Endothelial cell of umbilical vein (primary cell): ENCODE measurements at regions not wholly inside any gene's neighbourhood (a gene's known extent, or its start where the extent isn't known, plus 50 kb on each side); places are given as distances from the start of the nearest gene placed in this dataset.

ENCODE experiments used
- BruUV-seq: library from RNA; stranded (reverse); fragments of 400-500 nt; replicated peaks from 2 replicates; lab custom pipeline; 2021; lab: Mats Ljungman, UMichigan
- CTCF ChIA-PET: fragments of 300-600, 350-600 bp; sonication (Branson Sonifier 250); formaldehyde crosslinking; loops from one replicate; lab custom pipeline; 2021; ENCODE audit warnings: antibody characterized with exemption, inconsistent platforms; lab: Charles Lee
- POLR2A ChIA-PET: fragments of 300-600, 350-600 bp; sonication (Branson Sonifier 250); formaldehyde crosslinking; loops from one replicate; lab custom pipeline; 2021; ENCODE audit warnings: antibody characterized with exemption, inconsistent platforms; lab: Charles Lee
- DNase-seq: peaks from one replicate; pipeline ENCODE4 v3.0.0-alpha.2; 2011; ENCODE audit warnings: low read depth, low spot score
- FAIRE-seq: peaks from 2 replicates; lab custom pipeline; 2011; peaks lifted over from hg19 to GRCh38; lab: Jason Lieb, UNC
- H2AFZ ChIP-seq: 2 replicates; pipeline ENCODE4 v1.6.0; 2012; ENCODE audit warnings: low read depth, low read length, control low read depth, inconsistent platforms
- H3K27ac ChIP-seq: 2 replicates; pipeline ENCODE4 v1.5.1; 2011; ENCODE audit warnings: low read depth, mild to moderate bottlenecking, control low read depth, low read length, moderate library complexity; ENCODE audit not compliant: insufficient read depth
- H3K27me3 ChIP-seq, 2 experiments: 2 replicates each; pipeline versions ENCODE4 v1.6.0 to v1.6.1; 2011; ENCODE audit warnings: low read length in 2 of 2, mixed read lengths in 1 of 2; ENCODE audit not compliant: control insufficient read depth in 2 of 2, insufficient read depth in 2 of 2
- H3K36me3 ChIP-seq, 2 experiments: 2 replicates in 1 of 2; 3 replicates in 1 of 2; pipeline ENCODE4 v1.5.1; 2011; ENCODE audit warnings: low read length in 2 of 2, mild to moderate bottlenecking in 1 of 2, moderate library complexity in 1 of 2; ENCODE audit not compliant: control insufficient read depth in 2 of 2, insufficient read depth in 2 of 2; ENCODE audit errors: extremely low read depth in 1 of 2
- H3K4me1 ChIP-seq: 3 replicates; pipeline ENCODE4 v1.5.1; 2011; ENCODE audit warnings: mild to moderate bottlenecking, low read length; ENCODE audit not compliant: control insufficient read depth, insufficient read depth; ENCODE audit errors: extremely low read depth
- H3K4me2 ChIP-seq: 2 replicates; pipeline ENCODE4 v1.6.1; 2011; ENCODE audit warnings: low read length, control low read depth, mixed read lengths; ENCODE audit not compliant: insufficient read depth
- H3K4me3 ChIP-seq, 3 experiments: fragments of 200-600 bp in 1 of 3; sonication (generic), shearing (Covaris generic) in 1 of 3; replicated peaks in 1 of 3; 2 replicates each; pipeline ENCODE4 v1.5.1; 2011 to 2016; ENCODE audit warnings: control low read depth in 3 of 3, low read length in 3 of 3, mild to moderate bottlenecking in 2 of 3, inconsistent platforms in 1 of 3, low read depth in 1 of 3, moderate library complexity in 1 of 3; ENCODE audit not compliant: insufficient read depth in 1 of 3
- H3K79me2 ChIP-seq: 2 replicates; pipeline ENCODE4 v1.6.0; 2012; ENCODE audit warnings: low read length, inconsistent platforms; ENCODE audit not compliant: control insufficient read depth, insufficient read depth
- H3K9ac ChIP-seq: replicated peaks from 2 replicates; pipeline ENCODE3; 2011; ENCODE audit warnings: low read length, control low read depth; ENCODE audit not compliant: insufficient read depth; ENCODE audit errors: extremely low read depth
- H3K9me1 ChIP-seq: replicated peaks from 3 replicates; pipeline ENCODE4 v1.6.0; 2011; ENCODE audit warnings: mild to moderate bottlenecking, low read length; ENCODE audit not compliant: control insufficient read depth, insufficient read depth; ENCODE audit errors: extremely low read depth
- H3K9me3 ChIP-seq: replicated peaks from 2 replicates; pipeline ENCODE4 v1.5.1; 2012; ENCODE audit warnings: low read length, inconsistent platforms; ENCODE audit not compliant: control insufficient read depth, insufficient read depth
- H4K20me1 ChIP-seq: replicated peaks from 2 replicates; pipeline ENCODE3; 2011; ENCODE audit warnings: mild to moderate bottlenecking, low read length; ENCODE audit not compliant: control insufficient read depth, insufficient read depth; ENCODE audit errors: extremely low read depth
- EZH2 ChIP-seq: IDR thresholded peaks from 2 replicates; pipeline ENCODE4 v1.6.1; 2012; ENCODE audit warnings: borderline replicate concordance, low read depth, mild to moderate bottlenecking, moderate library complexity, low read length, inconsistent platforms; ENCODE audit not compliant: severe bottlenecking
- FOS ChIP-seq: IDR thresholded peaks from 2 replicates; pipeline ENCODE4 v1.6.1; 2011; ENCODE audit warnings: mild to moderate bottlenecking, low read length, moderate library complexity, borderline replicate concordance; ENCODE audit not compliant: insufficient read depth
- GATA2 ChIP-seq: IDR thresholded peaks from 2 replicates; pipeline ENCODE4 v1.7.0; 2011; ENCODE audit warnings: low read depth, mild to moderate bottlenecking, moderate library complexity, mixed read lengths, low read length; ENCODE audit not compliant: insufficient read length, insufficient read depth
- JUN ChIP-seq: IDR thresholded peaks from 2 replicates; pipeline ENCODE4 v1.6.1; 2011; ENCODE audit warnings: borderline replicate concordance, low read depth; ENCODE audit not compliant: insufficient read length, insufficient read depth
- MYC ChIP-seq: IDR thresholded peaks from one replicate; pipeline ENCODE4 v1.6.1; 2011; ENCODE audit warnings: mild to moderate bottlenecking, low read depth, low read length
- POLR2A ChIP-seq: IDR thresholded peaks from 2 replicates; pipeline ENCODE4 v1.6.1; 2012; ENCODE audit warnings: low read depth, mild to moderate bottlenecking, control low read depth, low read length
- POLR2AphosphoS5 ChIP-seq: IDR thresholded peaks from 2 replicates; pipeline ENCODE4 v1.6.1; 2012; ENCODE audit warnings: low read depth, mild to moderate bottlenecking, control low read depth, low read length, moderate library complexity; ENCODE audit not compliant: insufficient read depth
- dilution Hi-C: fragments of 300-500 bp; cut with MboI; formaldehyde crosslinking; loops from one replicate; pipeline ENCODE4 v1.15.0; 2019; ENCODE audit warnings: low sequenced_read_pairs; ENCODE audit not compliant: extremely low pct_ligation_motif_present
- intact Hi-C: fragments of 100-400 bp; cut with micrococcal nuclease; formaldehyde crosslinking; loops from one replicate; pipeline ENCODE4 v1.10.0; 2022
- TF ChIP-seq, protein P1 (sequence below), 2 donors: IDR thresholded peaks; 1 replicate in 1 of 2; 2 replicates in 1 of 2; pipeline ENCODE4 v1.5.1; 2011; ENCODE audit warnings: low read length in 2 of 2, mild to moderate bottlenecking in 2 of 2, moderate library complexity in 2 of 2, control low read depth in 1 of 2, inconsistent platforms in 1 of 2, low read depth in 1 of 2; ENCODE audit not compliant: insufficient read depth in 1 of 2; ENCODE audit errors: extremely low read depth in 1 of 2
- TF ChIP-seq, protein P2 (sequence below): IDR thresholded peaks from 2 replicates; pipeline ENCODE4 v1.6.1; 2011; ENCODE audit not compliant: insufficient read depth, insufficient read length

DNA sequence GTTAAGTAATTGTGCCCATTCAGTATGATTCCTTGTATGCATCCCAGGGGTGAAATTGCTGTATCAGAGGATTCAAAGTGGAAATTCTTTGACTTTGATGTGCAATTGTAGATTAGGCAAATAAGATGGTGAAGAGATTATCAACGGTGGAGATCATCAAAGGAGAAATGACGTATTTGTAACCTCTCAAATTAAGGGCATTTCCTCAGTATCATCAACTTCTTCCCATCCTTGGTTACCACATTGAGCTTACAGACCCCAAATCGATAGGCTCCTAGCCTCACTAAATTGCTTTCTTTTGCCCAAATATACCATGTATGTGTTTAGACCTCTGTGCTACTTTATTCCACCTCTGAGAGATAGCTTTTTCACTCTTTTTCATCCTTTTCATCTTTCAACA lies 213.1 kb upstream of the ZFP64 start:
- FAIRE-seq (no peak), DNase-seq (no peak)
- Histone ChIP-seq H3K9me3 (no peaks in the 10 kb centered on the region), H4K20me1 (no peaks in the 10 kb centered on the region), H3K4me1 (no peaks in the 10 kb centered on the region), H3K4me2 (no peak overlapping the region), H3K27ac (no peak overlapping the region), H3K27me3 (no peaks in the 10 kb centered on the region), H3K4me3 (no peak overlapping the region), H3K9me1 (no peaks in the 10 kb centered on the region), H2AFZ (no peak overlapping the region), H3K9ac (no peak overlapping the region), H3K36me3 (no peaks in the 10 kb centered on the region), H3K79me2 (no peaks in the 10 kb centered on the region)
- intact Hi-C loops (no loop called here), dilution Hi-C loops (no loop called here)
- no TSS peak for BruUV-seq
- TF ChIP-seq GATA2 (no peak), EZH2 (no peak), POLR2AphosphoS5 (no peak), FOS (no peak), MYC (no peak), POLR2A (no peak), JUN (no peak)
- TF ChIP-seq, protein P1, sequence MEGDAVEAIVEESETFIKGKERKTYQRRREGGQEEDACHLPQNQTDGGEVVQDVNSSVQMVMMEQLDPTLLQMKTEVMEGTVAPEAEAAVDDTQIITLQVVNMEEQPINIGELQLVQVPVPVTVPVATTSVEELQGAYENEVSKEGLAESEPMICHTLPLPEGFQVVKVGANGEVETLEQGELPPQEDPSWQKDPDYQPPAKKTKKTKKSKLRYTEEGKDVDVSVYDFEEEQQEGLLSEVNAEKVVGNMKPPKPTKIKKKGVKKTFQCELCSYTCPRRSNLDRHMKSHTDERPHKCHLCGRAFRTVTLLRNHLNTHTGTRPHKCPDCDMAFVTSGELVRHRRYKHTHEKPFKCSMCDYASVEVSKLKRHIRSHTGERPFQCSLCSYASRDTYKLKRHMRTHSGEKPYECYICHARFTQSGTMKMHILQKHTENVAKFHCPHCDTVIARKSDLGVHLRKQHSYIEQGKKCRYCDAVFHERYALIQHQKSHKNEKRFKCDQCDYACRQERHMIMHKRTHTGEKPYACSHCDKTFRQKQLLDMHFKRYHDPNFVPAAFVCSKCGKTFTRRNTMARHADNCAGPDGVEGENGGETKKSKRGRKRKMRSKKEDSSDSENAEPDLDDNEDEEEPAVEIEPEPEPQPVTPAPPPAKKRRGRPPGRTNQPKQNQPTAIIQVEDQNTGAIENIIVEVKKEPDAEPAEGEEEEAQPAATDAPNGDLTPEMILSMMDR (IDR thresholded peaks at IDR 0.05; ENCODE audit: extremely low read depth in 1 of 2, insufficient read depth in 1 of 2, low read depth in 1 of 2, low read length in 2 of 2) = no peak
- TF ChIP-seq, protein P2, sequence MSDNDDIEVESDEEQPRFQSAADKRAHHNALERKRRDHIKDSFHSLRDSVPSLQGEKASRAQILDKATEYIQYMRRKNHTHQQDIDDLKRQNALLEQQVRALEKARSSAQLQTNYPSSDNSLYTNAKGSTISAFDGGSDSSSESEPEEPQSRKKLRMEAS = no peak
- POLR2A ChIA-PET = no interaction called here
- CTCF ChIA-PET = no interaction called here
